Heart right ventricle (tissue), 16 donors: ENCODE measurements at regions not wholly inside any gene's neighbourhood (a gene's known extent, or its start where the extent isn't known, plus 50 kb on each side); places are given as distances from the start of the nearest gene placed in this dataset.

Experiments used
- ATAC-seq, 8 donors: fragments of 200-7000 bp; cut with Tn5 transposase; one replicate each; pipeline ENCODE4 v1.9.1; 2020; ENCODE audit warnings: mild to moderate bottlenecking in 8 of 8, moderate library complexity in 8 of 8, moderate number of reproducible peaks in 1 of 8
- DNase-seq, 2 donors: peaks; one replicate each; pipeline ENCODE4 v3.0.0-alpha.2; 2020
- H3K27ac ChIP-seq, 10 donors: fragments of 200-600 bp; sonication (generic) in 2 of 10; one replicate each; pipeline versions ENCODE4 v1.5.0 to v1.8.0; 2020 to 2022; ENCODE audit warnings: mild to moderate bottlenecking in 3 of 10
- H3K27me3 ChIP-seq, 7 donors: fragments of 200-600 bp; one replicate each; pipeline ENCODE4 v1.8.0; 2021 to 2022; ENCODE audit warnings: mild to moderate bottlenecking in 2 of 7
- H3K36me3 ChIP-seq, 9 donors: fragments of 200-600 bp; sonication (generic) in 1 of 9; one replicate each; pipeline versions ENCODE4 v1.5.0 to v1.8.0; 2020 to 2022; ENCODE audit warnings: mild to moderate bottlenecking in 2 of 9
- H3K4me1 ChIP-seq, 9 donors: fragments of 200-600 bp; sonication (generic) in 1 of 9; one replicate each; pipeline versions ENCODE4 v1.5.0 to v1.8.0; 2020 to 2022; ENCODE audit warnings: mild to moderate bottlenecking in 4 of 9
- H3K4me3 ChIP-seq, 10 donors: fragments of 200-600 bp; sonication (generic) in 2 of 10; one replicate each; pipeline versions ENCODE4 v1.5.0 to v1.8.0; 2020 to 2022; ENCODE audit warnings: mild to moderate bottlenecking in 7 of 10, moderate library complexity in 2 of 10
- H3K9me3 ChIP-seq, 11 donors: fragments of 200-600 bp in 10 of 11; sonication (generic) in 2 of 11; one replicate each; pipeline versions ENCODE4 v1.5.0 to v1.8.0; 2013 to 2022; ENCODE audit warnings: mild to moderate bottlenecking in 2 of 11, control low read depth in 1 of 11, moderate library complexity in 1 of 11
- WGBS, 2 donors: extraction: QIAGEN DNeasy Blood & Tissue Kit; methylation state at CpG; one replicate each; pipeline ENCODE4 v1.1.7; 2013; ENCODE audit warnings: inconsistent platforms in 1 of 2; 5-methylcytosine and 5-hydroxymethylcytosine counted together
- intact Hi-C, 10 donors: fragments of 100-400 bp; cut with DNase I; formaldehyde crosslinking; loops; one replicate each; pipeline versions ENCODE4 v1.11.1 to v1.14.2; 2022
- TF ChIP-seq, protein P1 (sequence below), 9 donors: fragments of 200-600 bp; sonication (generic) in 2 of 9; IDR thresholded peaks; one replicate each; pipeline versions ENCODE4 v1.5.0 to v1.8.0; 2021 to 2022; ENCODE audit warnings: antibody characterized with exemption in 9 of 9, mild to moderate bottlenecking in 5 of 9, moderate library complexity in 1 of 9
- donor health status: Arrhythmogenic right ventricular cardiomyopathy.
- donor health status: ischemic (EF 13 %, LVEDD 7.1; RV severe dilation, severe dysfunction).
- donor health status: healthy with polysubstance abuse.
- donor health status: DM: no; HTN: yes; CAD: no.
- donor health status: DM: no; HTN: no; CAD: no.
- donor health status: ischemic (EF 25% LVEDD 6.9; RV normal size, moderate dysfunction).
- donor health status: ischemic (EF 25% LVEDD 5.7; RV mildly dilated, moderate dysfunction).
- donor health status: healthy.
- donor health status: DM: yes; HTN: yes; CAD: no.
- donor health status: Ischemic cardiomyopathy.
- donor health status: ischemic (EF 35%, LVEDD 5.7; RV mildly dilated, moderate dysfunction).
- donor health status: nonischemic (EF 11% LVEDD 7.7; RV severe dilation, severe dysfunction).
- donor health status: DM: yes; HTN: yes; CAD: no.
- donor health status: PGD.
- donor health status: ischemic (EF 29% LVEDD 5.4; RV normal size, mild dysfunction).
- donor health status: nonischemic (EF 23%, LVEDD 6.1; RV moderate dilation, normal function).

DNA sequence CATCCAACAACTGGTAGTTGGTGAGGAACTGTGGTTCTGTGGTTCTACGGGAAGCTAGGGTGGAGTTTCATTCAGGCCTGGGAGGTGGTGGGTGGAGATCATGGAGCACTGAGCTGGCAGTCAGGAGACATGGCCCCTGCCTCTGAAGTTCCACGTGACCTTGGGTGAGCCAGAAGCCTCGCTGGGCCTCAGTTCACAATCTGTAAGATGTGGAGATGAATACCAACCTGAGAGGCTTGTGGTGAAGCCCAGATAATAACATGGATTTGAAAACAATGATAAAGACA, 177.9 kb downstream of the MACROH2A1 start:
- intact Hi-C loops, result no loop called here
- TF ChIP-seq, protein P1, sequence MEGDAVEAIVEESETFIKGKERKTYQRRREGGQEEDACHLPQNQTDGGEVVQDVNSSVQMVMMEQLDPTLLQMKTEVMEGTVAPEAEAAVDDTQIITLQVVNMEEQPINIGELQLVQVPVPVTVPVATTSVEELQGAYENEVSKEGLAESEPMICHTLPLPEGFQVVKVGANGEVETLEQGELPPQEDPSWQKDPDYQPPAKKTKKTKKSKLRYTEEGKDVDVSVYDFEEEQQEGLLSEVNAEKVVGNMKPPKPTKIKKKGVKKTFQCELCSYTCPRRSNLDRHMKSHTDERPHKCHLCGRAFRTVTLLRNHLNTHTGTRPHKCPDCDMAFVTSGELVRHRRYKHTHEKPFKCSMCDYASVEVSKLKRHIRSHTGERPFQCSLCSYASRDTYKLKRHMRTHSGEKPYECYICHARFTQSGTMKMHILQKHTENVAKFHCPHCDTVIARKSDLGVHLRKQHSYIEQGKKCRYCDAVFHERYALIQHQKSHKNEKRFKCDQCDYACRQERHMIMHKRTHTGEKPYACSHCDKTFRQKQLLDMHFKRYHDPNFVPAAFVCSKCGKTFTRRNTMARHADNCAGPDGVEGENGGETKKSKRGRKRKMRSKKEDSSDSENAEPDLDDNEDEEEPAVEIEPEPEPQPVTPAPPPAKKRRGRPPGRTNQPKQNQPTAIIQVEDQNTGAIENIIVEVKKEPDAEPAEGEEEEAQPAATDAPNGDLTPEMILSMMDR (IDR thresholded peaks at IDR 0.05), result no peak
- no peak overlapping the region for H3K4me3 ChIP-seq
- no peak for ATAC-seq
- WGBS, 2 donors, result 85 to 86% methylated on average over 3 of the region's 3 CpGs
- no peaks in the 10 kb centered on the region for H3K9me3 ChIP-seq
- no peaks in the 10 kb centered on the region for H3K27me3 ChIP-seq
- H3K27ac ChIP-seq, result no peak overlapping the region
- H3K36me3 ChIP-seq, result no peaks in the 10 kb centered on the region
- no peak for DNase-seq
- H3K4me1 ChIP-seq, result peaks cover 0 to 17% (median 0%) of the 10 kb centered on the region in 9 donors

DNA sequence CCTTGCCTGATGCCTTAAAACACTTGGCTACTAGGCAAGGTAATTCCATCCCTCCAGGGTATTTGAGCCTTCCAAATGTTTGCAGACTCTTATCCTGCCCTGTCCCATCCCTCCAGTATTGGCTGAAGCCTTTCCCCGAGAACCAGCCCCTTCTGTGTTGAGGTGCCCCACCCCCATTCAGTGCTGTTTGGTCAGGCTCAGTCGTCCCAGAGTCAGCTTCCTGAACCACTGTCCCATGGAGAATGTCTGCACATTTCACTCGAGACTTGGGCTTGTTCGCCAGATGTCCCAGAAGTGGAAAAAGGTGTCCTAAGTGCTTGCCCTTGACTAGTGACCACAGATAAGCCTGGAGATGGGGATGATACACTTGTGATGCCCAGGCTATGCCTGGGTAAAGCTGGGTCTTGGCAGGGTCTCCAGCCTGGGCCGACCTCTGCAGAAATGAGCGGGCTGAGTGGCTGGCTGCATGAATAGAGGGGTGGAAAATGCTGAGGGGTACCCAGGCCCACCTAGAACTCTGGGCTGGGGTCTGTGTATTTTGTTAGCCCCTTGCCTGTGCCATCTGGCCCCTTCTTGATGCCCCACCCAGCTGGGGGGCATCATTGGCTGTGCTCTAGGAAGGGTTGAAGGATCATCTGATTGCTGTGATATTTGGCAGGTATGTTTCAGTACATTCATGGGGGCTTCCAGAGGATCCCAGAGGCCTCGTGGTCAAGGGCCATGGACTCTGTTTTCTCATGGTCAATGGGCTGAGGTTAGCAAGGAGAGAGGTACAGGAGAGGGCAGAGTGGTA, 178.4 kb downstream of the MACROH2A1 start:
- H3K9me3 ChIP-seq, result no peaks in the 10 kb centered on the region
- H3K27ac ChIP-seq, result no peak overlapping the region
- H3K36me3 ChIP-seq, result no peaks in the 10 kb centered on the region
- peaks cover 0 to 14% (median 0%) of the 10 kb centered on the region in 9 donors for H3K4me1 ChIP-seq
- no peak for ATAC-seq
- intact Hi-C loops, result no loop called here
- 86 to 89% methylated on average over 7 of the region's 7 CpGs for WGBS, 2 donors
- no peak for DNase-seq
- TF ChIP-seq, protein P1 (IDR thresholded peaks at IDR 0.05), result no peak
- H3K27me3 ChIP-seq, result no peaks in the 10 kb centered on the region
- H3K4me3 ChIP-seq, result no peak overlapping the region

DNA sequence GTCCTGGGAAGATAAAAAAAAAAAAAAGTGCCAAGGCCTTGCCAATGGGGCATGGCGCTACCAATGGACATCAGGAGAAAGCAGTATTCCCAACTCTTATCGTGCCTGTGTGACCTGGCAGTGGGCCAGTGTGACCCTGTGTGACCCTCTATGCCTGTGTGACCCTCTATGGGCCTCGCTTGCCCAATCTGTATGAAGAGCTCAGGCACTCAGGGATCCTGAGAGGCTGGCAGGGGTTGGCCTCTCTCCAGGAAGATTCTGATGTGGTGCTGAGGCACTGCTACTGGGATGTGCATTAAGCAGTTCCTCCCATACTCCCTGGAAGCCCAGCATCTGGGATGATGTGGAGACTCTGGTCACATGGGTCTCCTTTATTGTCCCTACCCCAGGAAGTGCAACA, 179.2 kb downstream of the MACROH2A1 start:
- intact Hi-C loops, result loop anchor here in 1 of 10 donors (10.0 kb wide), 1 partner anchor 735 kb away; no protein-coding TSS in a partner anchor
- H3K27ac ChIP-seq, result peak overlapping the region in 1 of 10 donors; percentile 15
- no peak overlapping the region for H3K4me3 ChIP-seq
- DNase-seq (no peak), ATAC-seq (no peak)
- no peaks in the 10 kb centered on the region for H3K36me3 ChIP-seq
- WGBS, 2 donors, result 60 to 71% methylated on average over 3 of the region's 3 CpGs
- H3K9me3 ChIP-seq, result no peaks in the 10 kb centered on the region
- no peaks in the 10 kb centered on the region for H3K27me3 ChIP-seq
- peaks cover 0 to 21% (median 0%) of the 10 kb centered on the region in 9 donors for H3K4me1 ChIP-seq
- TF ChIP-seq, protein P1 (IDR thresholded peaks at IDR 0.05), result no peak

DNA sequence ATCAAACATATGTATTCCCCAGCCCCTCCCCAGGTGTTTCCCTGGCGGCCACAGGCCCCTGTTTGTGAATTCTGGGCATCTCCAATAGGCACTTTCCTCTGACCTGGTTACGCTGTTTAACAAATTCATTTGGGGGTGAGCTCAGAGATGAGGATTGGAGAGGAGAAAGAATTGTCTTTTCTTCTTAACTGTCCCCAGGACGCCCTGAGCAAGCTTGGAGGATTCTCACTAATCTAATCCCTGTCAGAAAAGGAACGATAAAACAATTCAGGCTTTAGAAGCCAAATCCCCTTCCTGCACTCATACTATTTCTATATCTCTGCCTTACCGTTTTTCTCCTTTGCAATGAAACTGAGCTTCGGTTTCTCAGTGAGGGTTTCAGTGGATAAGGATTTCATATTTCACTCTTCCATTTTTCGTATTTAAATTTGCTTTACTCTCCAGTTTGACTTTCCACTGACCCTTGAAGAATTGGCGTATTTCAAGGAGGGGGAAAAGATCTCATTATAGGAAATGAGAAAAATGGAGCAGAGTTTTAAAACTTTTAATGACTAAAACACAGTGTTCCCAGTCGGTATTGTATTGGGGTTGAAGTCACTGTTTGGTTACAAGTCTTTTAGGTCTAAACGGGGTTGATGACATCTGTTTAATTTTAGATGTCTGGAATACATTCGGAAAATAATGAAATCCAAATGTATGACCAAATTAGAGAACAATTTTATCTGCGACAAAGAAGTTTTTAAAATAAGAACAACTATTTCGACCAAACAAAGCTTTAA, 180.1 kb downstream of the MACROH2A1 start:
- DNase-seq (no peak), ATAC-seq (no peak)
- Histone ChIP-seq H3K27me3 (peaks cover 0 to 1% (median 0%) of the 10 kb centered on the region in 7 donors), H3K36me3 (no peaks in the 10 kb centered on the region), H3K27ac (peak overlapping the region in 1 of 10 donors; percentile 15), H3K9me3 (no peaks in the 10 kb centered on the region), H3K4me3 (no peak overlapping the region), H3K4me1 (peaks cover 0 to 14% (median 0%) of the 10 kb centered on the region in 9 donors)
- intact Hi-C loops, result loop anchor here in 1 of 10 donors (10.0 kb wide), 1 partner anchor 734 kb away; no protein-coding TSS in a partner anchor
- TF ChIP-seq, protein P1 (IDR thresholded peaks at IDR 0.05), result no peak
- WGBS, 2 donors, result 78% methylated on average over 13 of the region's 13 CpGs
